ENCODE measurements at regions not wholly inside any gene's neighbourhood (a gene's known extent, or its start where the extent isn't known, plus 50 kb on each side); places are given as distances from the start of the nearest gene placed in this dataset.

- no peak overlapping the region for H3K4me3 ChIP-seq (ENCODE audit: low read depth, low read length)
- TF ChIP-seq, protein P1, sequence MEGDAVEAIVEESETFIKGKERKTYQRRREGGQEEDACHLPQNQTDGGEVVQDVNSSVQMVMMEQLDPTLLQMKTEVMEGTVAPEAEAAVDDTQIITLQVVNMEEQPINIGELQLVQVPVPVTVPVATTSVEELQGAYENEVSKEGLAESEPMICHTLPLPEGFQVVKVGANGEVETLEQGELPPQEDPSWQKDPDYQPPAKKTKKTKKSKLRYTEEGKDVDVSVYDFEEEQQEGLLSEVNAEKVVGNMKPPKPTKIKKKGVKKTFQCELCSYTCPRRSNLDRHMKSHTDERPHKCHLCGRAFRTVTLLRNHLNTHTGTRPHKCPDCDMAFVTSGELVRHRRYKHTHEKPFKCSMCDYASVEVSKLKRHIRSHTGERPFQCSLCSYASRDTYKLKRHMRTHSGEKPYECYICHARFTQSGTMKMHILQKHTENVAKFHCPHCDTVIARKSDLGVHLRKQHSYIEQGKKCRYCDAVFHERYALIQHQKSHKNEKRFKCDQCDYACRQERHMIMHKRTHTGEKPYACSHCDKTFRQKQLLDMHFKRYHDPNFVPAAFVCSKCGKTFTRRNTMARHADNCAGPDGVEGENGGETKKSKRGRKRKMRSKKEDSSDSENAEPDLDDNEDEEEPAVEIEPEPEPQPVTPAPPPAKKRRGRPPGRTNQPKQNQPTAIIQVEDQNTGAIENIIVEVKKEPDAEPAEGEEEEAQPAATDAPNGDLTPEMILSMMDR (IDR thresholded peaks at IDR 0.05; ENCODE audit: control insufficient read depth, extremely low read depth, insufficient read depth) = no peak
- no peak for DNase-seq (ENCODE audit: low read depth)
Observed at GRCh38 chr2:56133441-56133840, 50.3 kb upstream of the CCDC85A start.

DNA sequence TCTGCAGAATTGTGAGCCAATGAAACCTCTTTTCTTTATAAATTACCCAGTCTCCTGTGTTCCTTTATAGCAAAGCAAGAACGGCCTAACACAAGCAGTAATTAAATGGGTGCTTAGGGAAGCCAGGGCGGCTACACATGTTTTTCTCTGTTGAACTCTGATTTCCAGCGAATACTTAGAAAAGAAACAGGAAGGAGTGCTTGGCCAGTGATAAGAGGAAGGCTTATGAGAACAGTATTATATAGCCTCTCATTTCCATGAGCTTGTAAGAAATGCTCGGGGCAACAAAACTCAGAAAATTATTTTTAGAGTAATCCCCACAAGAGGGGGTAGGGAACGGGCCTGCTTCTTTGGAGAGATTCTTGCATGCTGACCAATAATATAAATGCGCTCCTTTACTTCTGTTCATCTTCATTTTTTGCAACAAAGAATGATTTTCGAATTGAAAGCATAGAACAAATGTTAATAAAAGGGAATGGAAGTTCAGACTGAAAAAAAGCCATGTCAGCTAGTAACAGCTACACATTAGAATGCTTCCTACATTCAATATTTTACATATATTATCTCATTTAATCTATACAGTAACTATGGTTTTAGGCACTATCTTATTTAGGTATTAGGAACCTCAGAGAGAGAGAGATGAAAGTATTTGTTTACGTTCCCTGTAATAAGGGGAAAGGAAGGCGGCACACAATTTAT lies 49.7 kb upstream of the CCDC85A start:
- no peak overlapping the region for H3K4me3 ChIP-seq (ENCODE audit: low read depth, low read length)
- no peak for DNase-seq (ENCODE audit: low read depth)
- TF ChIP-seq, protein P1 (IDR thresholded peaks at IDR 0.05; ENCODE audit: control insufficient read depth, extremely low read depth, insufficient read depth) = no peak
